HEK293 (cell line): ENCODE measurements at regions not wholly inside any gene's neighbourhood (a gene's known extent, or its start where the extent isn't known, plus 50 kb on each side); places are given as distances from the start of the nearest gene placed in this dataset.
"Not testable (repeated sequence)": the region's sequence is repeated elsewhere in the genome, so short reads cannot be mapped to it uniquely, and the experiment has no call there.

Experiments used
- CTCF ChIA-PET: fragments of 350-600 bp; formaldehyde crosslinking; extraction: SDS; loops from one replicate; lab custom pipeline; 2021; ENCODE audit warnings: antibody characterized with exemption; lab: Yijun Ruan, JAX
- POLR2A ChIA-PET: fragments of 300-600 bp; formaldehyde crosslinking; extraction: SDS; loops from one replicate; lab custom pipeline; 2020; ENCODE audit warnings: antibody characterized with exemption, inconsistent platforms; lab: Yijun Ruan, JAX
- H3K27ac ChIP-seq: fragments of 200-500 bp; sonication (Bioruptor generic); 2 replicates; pipeline ENCODE4 v1.5.1; 2014; ENCODE audit warnings: low read depth, low read length, control low read depth, inconsistent platforms; ENCODE audit errors: extremely low read depth
- H3K36me3 ChIP-seq, 2 experiments: fragments of 200-500 bp in 1 of 2; sonication (Bioruptor generic) in 1 of 2; 1 replicate in 1 of 2; 2 replicates in 1 of 2; pipeline ENCODE4 v1.5.1; 2014 to 2017; ENCODE audit warnings: inconsistent platforms in 2 of 2, low read length in 2 of 2; ENCODE audit not compliant: control insufficient read depth in 2 of 2, insufficient read depth in 1 of 2
- H3K4me1 ChIP-seq: fragments of 200-500 bp; sonication (Bioruptor generic); 2 replicates; pipeline ENCODE4 v1.5.1; 2014; ENCODE audit warnings: mild to moderate bottlenecking, low read length, inconsistent platforms; ENCODE audit not compliant: control insufficient read depth, insufficient read depth
- H3K4me3 ChIP-seq: 2 replicates; pipeline ENCODE4 v1.5.1; 2011; ENCODE audit warnings: low read depth, mild to moderate bottlenecking, control low read depth, low read length, moderate library complexity
- H3K9me3 ChIP-seq: fragments of 200-500 bp; sonication (Bioruptor generic); 2 replicates; pipeline ENCODE4 v1.5.1; 2014; ENCODE audit warnings: low read depth, low read length, inconsistent platforms; ENCODE audit not compliant: control insufficient read depth, insufficient read depth
- EGR2 ChIP-seq: fragments of 450-650 bp; formaldehyde crosslinking; IDR thresholded peaks from 2 replicates; pipeline ENCODE4 v1.5.1; 2016; ENCODE audit warnings: low read depth, missing biosample characterization, missing genetic modification characterization
- ELK4 ChIP-seq: IDR thresholded peaks from 2 replicates; pipeline ENCODE4 v1.6.1; 2011; ENCODE audit warnings: mild to moderate bottlenecking, low read depth, low read length, borderline replicate concordance
- GFI1B ChIP-seq: fragments of 450-650 bp; formaldehyde crosslinking; IDR thresholded peaks from 2 replicates; pipeline ENCODE4 v1.5.1; 2016; ENCODE audit warnings: missing biosample characterization, missing genetic modification characterization
- KLF8 ChIP-seq: fragments of 450-650 bp; formaldehyde crosslinking; IDR thresholded peaks from 2 replicates; pipeline ENCODE4 v1.5.1; 2016; ENCODE audit warnings: missing biosample characterization, missing genetic modification characterization
- KLF9 ChIP-seq: fragments of 450-650 bp; formaldehyde crosslinking; IDR thresholded peaks from 2 replicates; pipeline ENCODE4 v1.5.1; 2016; ENCODE audit warnings: missing biosample characterization, missing genetic modification characterization, low read depth
- PRDM1 ChIP-seq: fragments of 450-650 bp; formaldehyde crosslinking; IDR thresholded peaks from 2 replicates; pipeline ENCODE4; 2016; ENCODE audit warnings: missing biosample characterization, missing genetic modification characterization
- ZBTB1 ChIP-seq: fragments of 450-650 bp; formaldehyde crosslinking; IDR thresholded peaks from 2 replicates; pipeline ENCODE4 v1.5.1; 2016; ENCODE audit warnings: missing biosample characterization, missing genetic modification characterization
- ZEB2 ChIP-seq: fragments of 450-650 bp; formaldehyde crosslinking; IDR thresholded peaks from 2 replicates; pipeline ENCODE4 v1.5.1; 2016; ENCODE audit warnings: missing biosample characterization, missing genetic modification characterization
- ZFHX2 ChIP-seq: fragments of 450-650 bp; formaldehyde crosslinking; conservative IDR thresholded peaks from 2 replicates; pipeline ENCODE4 v1.5.1; 2016; ENCODE audit warnings: missing biosample characterization, missing genetic modification characterization
- ZFP3 ChIP-seq: fragments of 450-650 bp; formaldehyde crosslinking; IDR thresholded peaks from 2 replicates; pipeline ENCODE4 v1.5.1; 2016; ENCODE audit warnings: low read depth, missing biosample characterization, missing genetic modification characterization
- ZFP69B ChIP-seq: fragments of 450-650 bp; formaldehyde crosslinking; IDR thresholded peaks from 2 replicates; pipeline ENCODE4 v1.5.1; 2016; ENCODE audit warnings: missing biosample characterization, missing genetic modification characterization
- ZNF169 ChIP-seq: fragments of 450-650 bp; formaldehyde crosslinking; IDR thresholded peaks from 2 replicates; pipeline ENCODE4 v1.5.1; 2016; ENCODE audit warnings: missing biosample characterization, missing genetic modification characterization
- ZNF266 ChIP-seq: fragments of 450-650 bp; formaldehyde crosslinking; IDR thresholded peaks from 2 replicates; pipeline ENCODE4 v1.5.1; 2016; ENCODE audit warnings: missing biosample characterization, missing genetic modification characterization, low read depth
- ZNF354C ChIP-seq: fragments of 450-650 bp; formaldehyde crosslinking; IDR thresholded peaks from 2 replicates; pipeline ENCODE4 v1.5.1; 2016; ENCODE audit warnings: missing biosample characterization, missing genetic modification characterization, low read depth, borderline replicate concordance
- ZNF501 ChIP-seq: fragments of 450-650 bp; formaldehyde crosslinking; IDR thresholded peaks from 2 replicates; pipeline ENCODE4 v1.5.1; 2016; ENCODE audit warnings: missing biosample characterization, missing genetic modification characterization
- ZNF548 ChIP-seq: fragments of 450-650 bp; formaldehyde crosslinking; IDR thresholded peaks from 2 replicates; pipeline ENCODE4 v1.5.1; 2016; ENCODE audit warnings: missing biosample characterization, missing genetic modification characterization
- ZNF561 ChIP-seq: fragments of 450-650 bp; IDR thresholded peaks from 2 replicates; pipeline ENCODE4 v1.5.1; 2018; ENCODE audit warnings: missing biosample characterization, missing genetic modification characterization, borderline replicate concordance
- ZNF571 ChIP-seq: fragments of 450-650 bp; formaldehyde crosslinking; IDR thresholded peaks from 2 replicates; pipeline ENCODE4 v1.5.0; 2017; ENCODE audit warnings: missing biosample characterization, missing genetic modification characterization
- ZNF660 ChIP-seq: fragments of 450-650 bp; IDR thresholded peaks from 2 replicates; pipeline ENCODE4 v1.5.1; 2018; ENCODE audit warnings: missing biosample characterization, mild to moderate bottlenecking, missing genetic modification characterization
- ZNF707 ChIP-seq: fragments of 450-650 bp; formaldehyde crosslinking; IDR thresholded peaks from 2 replicates; pipeline ENCODE4 v1.5.1; 2016; ENCODE audit warnings: missing biosample characterization, missing genetic modification characterization
- ZNF747 ChIP-seq: fragments of 450-650 bp; formaldehyde crosslinking; IDR thresholded peaks from 2 replicates; pipeline ENCODE4 v1.5.1; 2016; ENCODE audit warnings: missing biosample characterization, missing genetic modification characterization
- ZNF792 ChIP-seq: fragments of 450-650 bp; formaldehyde crosslinking; IDR thresholded peaks from 2 replicates; pipeline ENCODE4 v1.5.1; 2016; ENCODE audit warnings: missing biosample characterization, missing genetic modification characterization

- POLR2A ChIA-PET = no interaction called here
- Histone ChIP-seq H3K9me3 (no peaks in the 10 kb centered on the region), H3K4me1 (no peaks in the 10 kb centered on the region), H3K36me3 (no peaks in the 10 kb centered on the region), H3K27ac (no peak overlapping the region), H3K4me3 (no peak overlapping the region)
- CTCF ChIA-PET = interaction anchor here (0.5 to 3.3 kb wide), 2 partner anchors 13 to 300 kb away, joined by 3 to 20 read pairs; no protein-coding TSS in a partner anchor
- TF ChIP-seq ZNF660 (no peak), ZNF169 (tag by site-specific recombination) (no peak), ZNF266 (no peak), ZNF501 (tag by site-specific recombination) (no peak), ZNF354C (tag by site-specific recombination) (no peak), ZNF561 (tag by site-specific recombination) (no peak), ZFP3 (tag by site-specific recombination) (no peak), ZNF747 (tag by site-specific recombination) (no peak), ZEB2 (no peak), PRDM1 (tag by site-specific recombination) (no peak), ZNF571 (tag by site-specific recombination) (no peak), ZNF707 (tag by site-specific recombination) (no peak), KLF8 (tag by site-specific recombination) (no peak)
- TF ChIP-seq, all 188 proteins: peak for 0
These were observed 55.2 kb upstream of the CHST3 start for GRCh38 chr10:71908998-71909397.

- no peaks in the 10 kb centered on the region for H3K9me3 ChIP-seq
- no peak overlapping the region for H3K27ac ChIP-seq
- POLR2A ChIA-PET = no interaction called here
- no peaks in the 10 kb centered on the region for H3K4me1 ChIP-seq
- H3K4me3 ChIP-seq = no peak overlapping the region
- H3K36me3 ChIP-seq = no peaks in the 10 kb centered on the region
- TF ChIP-seq KLF9 (tag by site-specific recombination) (no peak), GFI1B (tag by site-specific recombination) (no peak), ZFP69B (tag by site-specific recombination) (no peak), ZNF548 (tag by site-specific recombination) (no peak), ELK4 (no peak), ZBTB1 (tag by site-specific recombination) (no peak), ZNF792 (no peak), ZFP3 (tag by site-specific recombination) (no peak)
- CTCF ChIA-PET = interaction anchor here (0.6 to 3.6 kb wide), 4 partner anchors 9 to 995 kb away, joined by 3 to 26 read pairs (median 5); no protein-coding TSS in a partner anchor
These were observed 54.1 kb upstream of the PSAP start for GRCh38 chr10:71905164-71905563.

GRCh38 chr10:71903636-71904250 lies 52.7 kb upstream of the PSAP start:
- ChIA-PET CTCF (interaction anchor here (0.6 to 2.0 kb wide), 2 partner anchors 26 to 52 kb away, joined by 3 to 6 read pairs; no protein-coding TSS in a partner anchor), POLR2A (interaction anchor here (0.6 to 0.7 kb wide), 4 partner anchors 54 to 141 kb away, joined by 3 to 7 read pairs (median 4); no protein-coding TSS in a partner anchor)
- not testable (repeated sequence) for H3K36me3 ChIP-seq, H3K4me1 ChIP-seq, H3K9me3 ChIP-seq, H3K4me3 ChIP-seq, H3K27ac ChIP-seq
- TF ChIP-seq EGR2 = peak; percentile 68
- peak; percentile 73 for TF ChIP-seq ZFHX2 (tag by site-specific recombination)
